ENCODE measurements at regions not wholly inside any gene's neighbourhood (a gene's known extent, or its start where the extent isn't known, plus 50 kb on each side); places are given as distances from the start of the nearest gene placed in this dataset.

- TF ChIP-seq, protein P1, sequence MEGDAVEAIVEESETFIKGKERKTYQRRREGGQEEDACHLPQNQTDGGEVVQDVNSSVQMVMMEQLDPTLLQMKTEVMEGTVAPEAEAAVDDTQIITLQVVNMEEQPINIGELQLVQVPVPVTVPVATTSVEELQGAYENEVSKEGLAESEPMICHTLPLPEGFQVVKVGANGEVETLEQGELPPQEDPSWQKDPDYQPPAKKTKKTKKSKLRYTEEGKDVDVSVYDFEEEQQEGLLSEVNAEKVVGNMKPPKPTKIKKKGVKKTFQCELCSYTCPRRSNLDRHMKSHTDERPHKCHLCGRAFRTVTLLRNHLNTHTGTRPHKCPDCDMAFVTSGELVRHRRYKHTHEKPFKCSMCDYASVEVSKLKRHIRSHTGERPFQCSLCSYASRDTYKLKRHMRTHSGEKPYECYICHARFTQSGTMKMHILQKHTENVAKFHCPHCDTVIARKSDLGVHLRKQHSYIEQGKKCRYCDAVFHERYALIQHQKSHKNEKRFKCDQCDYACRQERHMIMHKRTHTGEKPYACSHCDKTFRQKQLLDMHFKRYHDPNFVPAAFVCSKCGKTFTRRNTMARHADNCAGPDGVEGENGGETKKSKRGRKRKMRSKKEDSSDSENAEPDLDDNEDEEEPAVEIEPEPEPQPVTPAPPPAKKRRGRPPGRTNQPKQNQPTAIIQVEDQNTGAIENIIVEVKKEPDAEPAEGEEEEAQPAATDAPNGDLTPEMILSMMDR (IDR thresholded peaks at IDR 0.05) = no peak
- TF ChIP-seq POLR2A (IDR thresholded peaks at IDR 0.05) = no peak
Observed at GRCh38 chr9:78472111-78472510, 175.2 kb downstream of the PSAT1 start.

Data from uterus (tissue), 2 donors.